Motor neuron (in vitro differentiated cells): ENCODE measurements at regions not wholly inside any gene's neighbourhood (a gene's known extent, or its start where the extent isn't known, plus 50 kb on each side); places are given as distances from the start of the nearest gene placed in this dataset.
"Not testable (repeated sequence)": the region's sequence is repeated elsewhere in the genome, so short reads cannot be mapped to it uniquely, and the experiment has no call there.

ENCODE experiments used
- ATAC-seq, 8 experiments: fragments of 200-7000 bp; cut with Tn5 transposase; replicated peaks in 6 of 8; 2 replicates each; pipeline ENCODE4 v1.8.0; 2021; ENCODE audit warnings: mild to moderate bottlenecking in 8 of 8, moderate library complexity in 8 of 8
- H3K27ac ChIP-seq, 2 donors: fragments of 250-450 bp; sonication (Bioruptor Pico); 2 replicates each; pipeline ENCODE4 v1.9.0; 2021; ENCODE audit warnings: antibody characterized with exemption in 2 of 2, mild to moderate bottlenecking in 2 of 2, moderate library complexity in 1 of 2
- H3K4me1 ChIP-seq, 2 donors: fragments of 250-450 bp; sonication (Bioruptor Pico); replicated peaks in 1 of 2; 2 replicates each; pipeline ENCODE4 v1.6.1; 2021; ENCODE audit warnings: antibody characterized with exemption in 2 of 2, mild to moderate bottlenecking in 2 of 2, moderate library complexity in 1 of 2
- H3K4me3 ChIP-seq, 5 donors: fragments of 250-450 bp; sonication (Bioruptor Pico); 2 replicates each; pipeline ENCODE4 v1.9.0; 2021; ENCODE audit warnings: antibody characterized with exemption in 5 of 5, mild to moderate bottlenecking in 5 of 5, moderate library complexity in 4 of 5
- WGBS, 10 experiments: fragments of 450-650 bp; shearing (Covaris generic); methylation state at CpG; one replicate each; pipeline ENCODE4 v1.0.0; 2022; 5-methylcytosine and 5-hydroxymethylcytosine counted together
- in situ Hi-C, 9 experiments: fragments of 400-800 bp; cut with MboI; loops; one replicate each; pipeline ENCODE4 v1.15.0; 2021; ENCODE audit warnings: low sequenced_read_pairs in 9 of 9, low pct_unique_long_range_greater_than_20kb in 2 of 9; ENCODE audit not compliant: unreplicated experiment in 9 of 9

GRCh38 chr1:238604357-238604756 lies 713.6 kb upstream of the ZP4 start:
- WGBS, 10 experiments, result 20 to 91% (median 75%) methylated on average over 1 to 3 of the region's 3 CpGs
- no peak overlapping the region for H3K4me3 ChIP-seq
- H3K4me1 ChIP-seq, result peaks cover 0 to 9% of the 10 kb centered on the region in 2 donors
- in situ Hi-C loops, result no loop called here
- ATAC-seq, result no peak
- no peak overlapping the region for H3K27ac ChIP-seq

DNA sequence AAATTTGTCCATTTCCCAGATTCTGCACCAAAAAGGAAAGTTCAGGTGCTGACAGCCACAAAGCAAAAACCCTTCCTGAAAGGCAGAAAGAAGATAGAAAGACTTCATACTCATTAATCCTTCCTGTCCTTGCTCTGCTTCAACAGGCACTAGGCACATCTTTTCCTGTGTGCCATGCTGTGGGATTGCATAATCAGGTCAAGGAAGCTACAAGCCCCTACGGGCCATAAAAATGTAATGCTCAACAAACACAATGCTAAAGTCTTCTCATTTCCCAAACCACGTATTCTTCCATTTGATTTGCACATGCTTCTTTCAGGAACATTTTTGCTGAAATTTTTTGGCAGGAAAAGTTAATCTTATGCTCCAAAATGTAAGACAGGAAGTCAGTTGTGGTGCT lies 710.9 kb upstream of the ZP4 start:
- WGBS, 10 experiments, result 0 to 100% (median 80%) methylated on average over 1 to 2 of the region's 2 CpGs; no CpG with 5 or more reads in 3 of the 10 experiments
- H3K4me1 ChIP-seq, H3K4me3 ChIP-seq, in situ Hi-C loops, H3K27ac ChIP-seq: not testable (repeated sequence)
- peak in 1 of 8 experiments; percentile 51 for ATAC-seq

DNA sequence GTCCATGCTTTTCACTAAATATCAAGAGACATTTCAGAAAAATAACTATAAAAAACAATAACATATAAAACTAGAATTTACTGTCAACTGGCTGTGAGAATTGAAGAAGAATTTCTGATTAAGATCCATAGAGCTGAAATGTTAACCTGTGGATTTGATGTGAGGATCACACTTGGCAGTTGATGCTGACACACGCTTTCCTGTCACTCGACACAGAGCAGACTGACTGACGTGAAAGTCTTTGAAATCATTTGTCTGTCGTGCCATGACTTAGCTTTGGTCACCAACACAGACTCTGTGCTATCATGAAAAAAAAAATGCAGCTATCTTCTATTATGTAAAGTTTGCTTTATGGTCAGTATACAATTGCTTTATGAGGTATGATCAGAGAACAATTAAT lies 706.0 kb upstream of the ZP4 start:
- WGBS, 10 experiments, result 10 to 100% (median 85%) methylated on average over 2 to 4 of the region's 4 CpGs; no CpG with 5 or more reads in 4 of the 10 experiments
- in situ Hi-C loops, result no loop called here
- Histone ChIP-seq H3K4me3 (no peak overlapping the region), H3K4me1 (no peaks in the 10 kb centered on the region), H3K27ac (no peak overlapping the region)
- no peak for ATAC-seq

DNA sequence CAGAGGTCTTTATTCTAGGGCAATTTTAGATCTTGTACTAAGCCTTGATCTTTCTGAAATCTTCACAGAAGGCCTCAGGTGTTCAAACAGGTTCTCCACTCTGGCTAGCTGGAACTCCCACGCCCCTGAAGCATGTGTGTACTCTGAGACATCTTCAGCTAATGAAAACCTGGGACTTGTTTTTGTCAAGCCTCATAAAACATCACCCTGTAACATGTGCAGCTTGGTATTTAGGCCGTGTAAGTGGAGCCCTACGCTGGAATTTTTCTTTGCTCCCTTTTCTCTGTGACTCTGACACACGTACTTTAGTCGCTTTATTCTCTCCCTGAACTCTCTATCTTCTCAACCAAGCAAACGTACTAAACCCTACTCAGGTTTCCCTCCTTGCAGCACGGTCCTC lies 701.9 kb upstream of the ZP4 start:
- no peaks in the 10 kb centered on the region for H3K4me1 ChIP-seq
- H3K27ac ChIP-seq, result no peak overlapping the region
- no peak for ATAC-seq
- no peak overlapping the region for H3K4me3 ChIP-seq
- 0 to 100% (median 84%) methylated on average over 1 to 7 of the region's 7 CpGs for whole genome bisulfite sequencing, 10 experiments
- in situ Hi-C loops, result no loop called here

- Histone ChIP-seq H3K4me1 (peaks cover 2 to 14% of the 10 kb centered on the region in 2 donors), H3K27ac (no peak overlapping the region), H3K4me3 (no peak overlapping the region)
- in situ Hi-C loops, result no loop called here
- peak in 2 of 8 experiments; percentile 35 to 74 for ATAC-seq
- 7 to 100% (median 82%) methylated on average over 1 to 9 of the region's 9 CpGs for WGBS, 10 experiments
Observed at GRCh38 chr1:238589843-238590435, 699.2 kb upstream of the ZP4 start.

GRCh38 chr1:238582816-238583215 lies 692.1 kb upstream of the ZP4 start:
- H3K4me3 ChIP-seq, result no peak overlapping the region
- ATAC-seq, result no peak
- in situ Hi-C loops, result no loop called here
- WGBS, 10 experiments, result 17 to 94% (median 87%) methylated on average over 2 to 3 of the region's 3 CpGs; no CpG with 5 or more reads in 2 of the 10 experiments
- no peak overlapping the region for H3K27ac ChIP-seq
- peaks cover 2 to 19% of the 10 kb centered on the region in 2 donors for H3K4me1 ChIP-seq

DNA sequence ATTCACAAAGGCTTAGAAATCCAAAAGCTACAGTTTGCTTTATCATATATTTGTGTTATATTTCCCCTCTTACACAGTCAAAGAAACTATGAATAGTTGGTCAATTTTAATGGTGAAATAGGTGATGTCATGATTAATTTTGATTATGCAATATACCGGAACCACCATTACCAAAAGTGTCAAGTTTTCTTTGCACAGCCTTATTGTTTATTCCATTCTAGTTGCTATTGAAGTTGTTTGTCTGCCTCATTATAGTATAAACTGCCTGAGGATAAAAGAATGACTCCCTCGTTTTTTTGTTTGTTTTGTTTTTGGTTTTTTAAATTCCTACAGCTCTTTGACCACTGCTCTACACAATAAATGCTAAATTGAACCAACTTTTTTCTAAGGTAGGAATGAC lies 690.6 kb upstream of the ZP4 start:
- in situ Hi-C loops, result no loop called here
- WGBS, 10 experiments, result 10 to 94% (median 79%) methylated on average over 1 to 2 of the region's 2 CpGs
- H3K27ac ChIP-seq, result no peak overlapping the region
- H3K4me3 ChIP-seq, result no peak overlapping the region
- H3K4me1 ChIP-seq, result peaks cover 2 to 19% of the 10 kb centered on the region in 2 donors
- ATAC-seq, result peak in 2 of 8 experiments; percentile 24 to 70

GRCh38 chr1:238568735-238569134 lies 678.0 kb upstream of the ZP4 start:
- WGBS, 10 experiments, result 0 to 100% (median 79%) methylated on average over 1 to 2 of the region's 2 CpGs
- no peak overlapping the region for H3K4me3 ChIP-seq
- in situ Hi-C loops, result no loop called here

DNA sequence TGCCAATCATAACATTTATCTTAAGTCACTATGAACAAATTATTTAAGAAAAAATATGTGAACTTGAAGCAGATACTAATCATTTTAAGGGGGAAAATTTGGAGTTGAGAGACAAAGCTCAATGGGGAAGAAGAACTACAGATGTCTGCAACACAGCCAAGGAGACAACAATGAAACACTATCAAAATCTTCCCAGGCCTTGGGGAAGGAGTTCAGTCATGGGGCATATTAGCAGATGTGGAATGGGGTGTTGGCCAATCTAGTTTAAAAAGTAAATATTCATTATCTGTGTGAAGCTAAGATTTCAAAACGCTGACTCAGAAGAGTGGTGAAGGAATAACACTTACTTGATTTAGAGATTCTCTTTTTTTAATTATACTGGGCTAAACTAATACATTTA lies 671.6 kb upstream of the ZP4 start:
- Histone ChIP-seq H3K4me1 (peaks cover 0 to 7% of the 10 kb centered on the region in 2 donors), H3K4me3 (no peak overlapping the region), H3K27ac (no peak overlapping the region)
- 0 to 100% (median 79%) methylated on average over 1 of the region's 1 CpG; no CpG with 5 or more reads in 1 of the 10 experiments for WGBS, 10 experiments
- peak in 3 of 8 experiments; percentile 97 to 99 (median 99) for ATAC-seq
- in situ Hi-C loops, result no loop called here

More at GRCh38 chr1:238568735-238569134, 678.0 kb upstream of the ZP4 start:
- Histone ChIP-seq H3K27ac (no peak overlapping the region), H3K4me1 (no peaks in the 10 kb centered on the region)
- no peak for ATAC-seq

DNA sequence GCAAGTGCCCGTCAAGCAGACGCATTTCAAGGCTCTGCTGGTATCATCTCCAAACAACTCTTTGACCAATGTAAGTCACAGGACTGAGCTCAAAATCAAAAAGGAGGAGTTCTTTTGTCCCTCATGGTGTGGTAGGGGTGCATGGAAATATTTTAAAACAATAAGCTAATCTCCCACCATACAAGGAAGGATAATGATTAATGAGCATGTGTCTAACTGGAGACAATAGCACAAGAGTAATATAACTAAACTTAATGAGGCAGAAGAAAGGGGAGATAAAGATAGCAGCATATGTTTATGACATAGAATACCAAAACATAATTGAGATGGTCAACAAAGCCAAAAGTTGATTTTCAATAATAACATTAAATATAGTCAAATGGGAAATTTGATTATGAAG lies 668.0 kb upstream of the ZP4 start:
- H3K4me1 ChIP-seq, result peaks cover 0 to 7% of the 10 kb centered on the region in 2 donors
- in situ Hi-C loops, result no loop called here
- H3K4me3 ChIP-seq, result no peak overlapping the region
- no peak overlapping the region for H3K27ac ChIP-seq
- 79 to 100% (median 83%) methylated on average over 2 of the region's 2 CpGs; no CpG with 5 or more reads in 7 of the 10 experiments for WGBS, 10 experiments
- ATAC-seq, result no peak

DNA sequence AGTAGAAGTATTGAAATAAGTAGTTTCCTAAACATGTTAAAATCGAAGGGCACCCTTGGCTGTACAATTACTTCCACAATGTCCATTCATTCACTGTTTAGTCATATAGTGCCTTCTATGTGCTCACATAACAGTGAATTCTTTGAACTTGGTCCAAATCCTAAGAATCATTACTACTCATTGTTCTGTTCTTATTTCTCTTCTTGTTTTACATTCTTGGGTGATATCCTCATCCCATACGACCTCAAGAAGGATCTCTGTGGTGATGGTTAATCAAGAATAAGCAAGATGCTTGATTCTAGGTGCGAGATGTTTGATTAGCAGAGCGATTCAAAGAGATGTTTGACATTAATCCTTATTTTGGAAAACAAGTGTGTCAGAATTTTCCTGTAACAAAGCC lies 667.4 kb upstream of the ZP4 start:
- in situ Hi-C loops, result no loop called here
- WGBS, 10 experiments, result 5 to 100% (median 77%) methylated on average over 1 to 4 of the region's 4 CpGs
- Histone ChIP-seq H3K4me3 (no peak overlapping the region), H3K4me1 (peaks cover 0 to 7% of the 10 kb centered on the region in 2 donors), H3K27ac (no peak overlapping the region)
- no peak for ATAC-seq

DNA sequence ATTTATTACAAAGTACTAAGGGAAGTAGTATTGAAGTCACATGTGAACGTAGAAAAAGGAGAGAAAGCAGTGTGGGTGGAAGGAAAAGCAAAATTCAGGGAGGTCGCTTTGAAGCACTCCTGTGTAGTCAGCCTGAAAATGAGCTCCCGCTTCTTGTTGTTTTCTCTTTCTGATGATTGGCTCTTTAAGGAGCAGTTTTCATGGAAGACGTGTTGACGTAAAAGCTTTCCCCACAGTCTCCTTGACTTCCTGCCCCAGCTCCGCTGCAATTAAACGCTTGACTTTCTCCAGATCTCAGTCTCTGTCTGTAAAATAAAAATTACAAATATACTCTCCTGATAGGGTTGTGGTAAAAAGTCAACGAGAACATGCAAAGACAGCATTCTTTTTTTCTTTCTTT lies 661.5 kb upstream of the ZP4 start:
- ATAC-seq, result no peak
- no peak overlapping the region for H3K4me3 ChIP-seq
- in situ Hi-C loops, result no loop called here
- H3K27ac ChIP-seq, result no peak overlapping the region
- 7 to 93% (median 80%) methylated on average over 2 to 8 of the region's 8 CpGs for WGBS, 10 experiments
- no peaks in the 10 kb centered on the region for H3K4me1 ChIP-seq

DNA sequence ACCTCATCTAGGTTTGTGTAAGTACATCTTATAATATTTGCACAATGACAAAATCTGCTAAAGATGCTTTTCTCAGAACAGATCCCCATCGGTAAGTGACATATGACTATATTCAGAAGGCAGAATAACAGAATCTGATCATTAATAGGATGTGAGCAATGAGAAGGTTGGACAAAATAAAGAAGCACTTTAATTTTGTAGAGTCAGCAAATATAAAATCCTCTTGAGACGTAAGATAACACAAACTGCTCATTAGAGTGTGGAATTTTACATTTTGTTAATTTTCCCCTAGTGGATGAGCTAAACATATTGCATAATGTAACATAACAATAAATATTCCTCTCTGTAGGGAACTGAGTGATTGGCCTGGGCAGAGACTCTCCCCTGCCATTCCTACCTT lies 658.4 kb upstream of the ZP4 start:
- no peak overlapping the region for H3K4me3 ChIP-seq
- H3K27ac ChIP-seq, result no peak overlapping the region
- peak in 1 of 8 experiments; percentile 13 for ATAC-seq
- in situ Hi-C loops, result no loop called here
- 10 to 100% (median 65%) methylated on average over 1 to 2 of the region's 2 CpGs for WGBS, 10 experiments
- no peaks in the 10 kb centered on the region for H3K4me1 ChIP-seq

DNA sequence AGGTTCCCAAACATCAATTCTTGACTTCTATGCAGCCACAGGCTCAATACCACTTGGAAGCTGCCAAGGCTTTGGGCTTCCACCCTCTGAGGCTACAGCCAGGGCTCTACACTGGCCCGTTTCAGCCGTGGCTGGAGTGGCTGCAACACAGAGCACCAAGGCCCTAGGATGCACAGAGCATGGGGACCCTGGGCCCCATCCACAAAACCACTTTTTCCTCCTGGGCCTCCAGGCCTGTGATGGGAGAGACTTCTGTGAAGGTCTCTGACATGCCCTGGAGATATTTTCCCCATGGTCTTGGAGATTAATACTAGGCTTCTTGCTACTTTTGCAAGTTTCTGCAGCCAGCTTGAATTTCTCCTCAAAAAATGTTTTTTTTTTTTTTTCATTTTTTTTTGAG lies 655.4 kb upstream of the ZP4 start:
- Histone ChIP-seq H3K27ac (no peak overlapping the region), H3K4me1 (no peaks in the 10 kb centered on the region), H3K4me3 (no peak overlapping the region)
- ATAC-seq, result no peak
- in situ Hi-C loops, result no loop called here
- WGBS, 10 experiments, result 10 to 70% (median 70%) methylated on average over 2 of the region's 2 CpGs; no CpG with 5 or more reads in 7 of the 10 experiments
